Glutamatergic neuron (in vitro differentiated cells): ENCODE measurements at regions not wholly inside any gene's neighbourhood (a gene's known extent, or its start where the extent isn't known, plus 50 kb on each side); places are given as distances from the start of the nearest gene placed in this dataset.

Experiments
- DNase-seq: peaks from one replicate; pipeline ENCODE4 v3.0.0; 2022
- H3K27ac Mint-ChIP-seq: one replicate; pipeline ENCODE4 v1.8.0; 2020; ENCODE audit warnings: mild to moderate bottlenecking, mixed read lengths, inconsistent platforms; ENCODE audit not compliant: unreplicated experiment
- H3K27me3 Mint-ChIP-seq: one replicate; pipeline ENCODE4 v1.8.0; 2020; ENCODE audit warnings: mild to moderate bottlenecking, moderate library complexity, mixed read lengths, inconsistent platforms; ENCODE audit not compliant: unreplicated experiment
- H3K36me3 Mint-ChIP-seq: one replicate; pipeline ENCODE4 v1.8.0; 2020; ENCODE audit warnings: mild to moderate bottlenecking, mixed read lengths, inconsistent platforms; ENCODE audit not compliant: unreplicated experiment
- H3K4me1 Mint-ChIP-seq: one replicate; pipeline ENCODE4 v1.8.0; 2020; ENCODE audit warnings: mild to moderate bottlenecking, low read depth, mixed read lengths, inconsistent platforms; ENCODE audit not compliant: unreplicated experiment
- H3K4me3 Mint-ChIP-seq: one replicate; pipeline ENCODE4 v1.8.0; 2020; ENCODE audit warnings: mild to moderate bottlenecking, mixed read lengths, inconsistent platforms; ENCODE audit not compliant: unreplicated experiment
- H3K9me3 Mint-ChIP-seq: one replicate; pipeline ENCODE4 v1.8.0; 2020; ENCODE audit warnings: mild to moderate bottlenecking, moderate library complexity, mixed read lengths, inconsistent platforms; ENCODE audit not compliant: unreplicated experiment
- CTCF ChIP-seq: fragments of 200-600 bp; sonication (generic); IDR thresholded peaks from one replicate; pipeline ENCODE4 v1.5.0; 2021; ENCODE audit not compliant: partially characterized antibody, unreplicated experiment

DNA sequence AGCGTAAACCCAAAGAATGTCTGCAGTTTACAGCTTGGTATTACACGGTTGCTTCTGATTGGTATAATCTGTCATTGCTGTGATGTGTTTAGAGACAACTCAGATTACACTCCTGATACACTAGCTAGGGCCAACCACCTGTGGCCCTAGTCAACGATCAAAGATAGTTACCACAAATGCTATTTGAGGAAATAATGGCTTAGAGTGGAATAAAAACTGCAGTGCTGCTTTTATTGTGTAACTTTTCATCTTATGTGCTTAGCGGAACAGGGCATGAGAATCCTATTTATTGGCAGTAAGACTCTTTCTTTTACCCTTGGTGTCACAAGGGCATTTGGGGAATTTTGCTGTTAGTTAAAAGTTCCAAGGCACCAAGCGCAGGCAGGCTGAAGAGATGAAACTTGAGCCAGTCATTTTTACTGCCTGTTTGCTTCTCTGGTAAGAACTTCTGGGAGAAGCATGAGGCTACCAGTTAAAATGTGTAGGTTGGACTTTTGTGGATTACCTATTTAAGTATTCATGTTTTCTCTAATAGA, 363.3 kb downstream of the KCNRG start:
- peaks cover 11% of the 10 kb centered on the region for H3K36me3 Mint-ChIP-seq
- peaks cover 6% of the 10 kb centered on the region for H3K9me3 Mint-ChIP-seq
- DNase-seq = no peak
- H3K4me3 Mint-ChIP-seq = no peak overlapping the region
- H3K27me3 Mint-ChIP-seq = peaks cover 4% of the 10 kb centered on the region
- H3K4me1 Mint-ChIP-seq = no peaks in the 10 kb centered on the region
- no peak overlapping the region for H3K27ac Mint-ChIP-seq
- no peak for TF ChIP-seq CTCF

DNA sequence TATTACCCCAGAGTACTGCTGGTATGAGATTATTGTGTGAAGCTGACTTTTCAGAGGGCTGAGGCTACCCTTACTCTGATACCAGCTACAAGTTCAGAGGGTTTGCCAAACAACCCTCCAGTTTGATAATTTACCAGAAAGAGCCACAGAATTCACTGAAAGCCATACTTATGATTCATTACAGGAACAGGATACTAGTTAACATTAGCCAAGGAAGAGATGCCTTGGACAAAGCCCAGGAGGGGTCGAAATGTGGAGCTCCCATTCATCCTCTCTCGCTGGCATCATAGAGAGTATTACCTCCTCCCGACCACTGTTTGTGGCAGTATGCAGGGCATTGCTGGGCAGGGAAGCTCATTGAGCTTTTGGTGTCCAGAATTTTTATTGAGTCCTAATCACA, 364.3 kb downstream of the KCNRG start:
- peaks cover 4% of the 10 kb centered on the region for H3K27me3 Mint-ChIP-seq
- H3K27ac Mint-ChIP-seq = no peak overlapping the region
- H3K4me1 Mint-ChIP-seq = no peaks in the 10 kb centered on the region
- peaks cover 11% of the 10 kb centered on the region for H3K36me3 Mint-ChIP-seq
- H3K4me3 Mint-ChIP-seq = no peak overlapping the region
- no peak for TF ChIP-seq CTCF
- peaks cover 6% of the 10 kb centered on the region for H3K9me3 Mint-ChIP-seq
- DNase-seq = no peak

DNA sequence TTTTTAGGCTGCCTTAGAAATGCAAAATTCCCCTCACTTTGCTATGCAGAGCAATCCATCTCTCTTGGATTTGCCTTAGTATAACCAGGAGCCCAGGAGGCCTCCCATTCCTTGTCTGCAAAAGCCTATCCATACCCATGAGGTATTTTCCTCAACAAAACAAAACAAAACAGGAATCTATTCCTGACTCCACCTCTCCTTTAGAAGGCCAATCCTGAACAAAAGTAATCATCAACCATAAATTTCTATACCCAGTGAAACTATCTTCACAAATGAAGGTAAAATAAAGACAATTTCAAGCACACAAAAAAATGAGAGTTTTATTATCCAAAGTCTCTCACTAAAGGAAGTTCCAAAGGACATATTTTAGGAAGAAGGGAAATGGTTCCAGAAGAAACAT, 365.7 kb downstream of the KCNRG start:
- Mint-ChIP-seq H3K36me3 (peaks cover 11% of the 10 kb centered on the region), H3K4me3 (no peak overlapping the region), H3K27ac (no peak overlapping the region), H3K4me1 (no peaks in the 10 kb centered on the region), H3K9me3 (peaks cover 6% of the 10 kb centered on the region), H3K27me3 (peaks cover 4% of the 10 kb centered on the region)
- no peak for DNase-seq
- no peak for TF ChIP-seq CTCF

- DNase-seq = no peak
- Mint-ChIP-seq H3K27me3 (peaks cover 2% of the 10 kb centered on the region), H3K36me3 (peaks cover 11% of the 10 kb centered on the region), H3K9me3 (peaks cover 6% of the 10 kb centered on the region), H3K4me1 (peaks cover 10% of the 10 kb centered on the region), H3K4me3 (no peak overlapping the region), H3K27ac (no peak overlapping the region)
- TF ChIP-seq CTCF = no peak
Measured at GRCh38 chr13:50382511-50382910, 367.3 kb downstream of the KCNRG start.

GRCh38 chr13:50382951-50383350, 367.7 kb downstream of the KCNRG start:
- Mint-ChIP-seq H3K9me3 (peaks cover 6% of the 10 kb centered on the region), H3K4me3 (no peak overlapping the region), H3K36me3 (peaks cover 11% of the 10 kb centered on the region), H3K4me1 (peaks cover 10% of the 10 kb centered on the region), H3K27me3 (peaks cover 2% of the 10 kb centered on the region), H3K27ac (no peak overlapping the region)
- no peak for DNase-seq
- TF ChIP-seq CTCF = no peak
